OCI-LY7 (cell line): ENCODE measurements at regions not wholly inside any gene's neighbourhood (a gene's known extent, or its start where the extent isn't known, plus 50 kb on each side); places are given as distances from the start of the nearest gene placed in this dataset.

ENCODE experiments used
- EZH2phosphoT487 ChIP-seq: fragments of 200-600 bp; sonication (generic); IDR thresholded peaks from 2 replicates; pipeline ENCODE4 v1.6.1; 2018; ENCODE audit warnings: low read depth, borderline replicate concordance, mild to moderate bottlenecking, mixed run types, antibody characterized with exemption, low read length, moderate library complexity, mixed read lengths
- TF ChIP-seq, protein P1 (sequence below): fragments of 200-600 bp; sonication (generic); conservative IDR thresholded peaks from 2 replicates; pipeline ENCODE4 v1.5.1; 2014; ENCODE audit warnings: mild to moderate bottlenecking, antibody characterized with exemption, low read length, moderate library complexity, mixed read lengths

DNA sequence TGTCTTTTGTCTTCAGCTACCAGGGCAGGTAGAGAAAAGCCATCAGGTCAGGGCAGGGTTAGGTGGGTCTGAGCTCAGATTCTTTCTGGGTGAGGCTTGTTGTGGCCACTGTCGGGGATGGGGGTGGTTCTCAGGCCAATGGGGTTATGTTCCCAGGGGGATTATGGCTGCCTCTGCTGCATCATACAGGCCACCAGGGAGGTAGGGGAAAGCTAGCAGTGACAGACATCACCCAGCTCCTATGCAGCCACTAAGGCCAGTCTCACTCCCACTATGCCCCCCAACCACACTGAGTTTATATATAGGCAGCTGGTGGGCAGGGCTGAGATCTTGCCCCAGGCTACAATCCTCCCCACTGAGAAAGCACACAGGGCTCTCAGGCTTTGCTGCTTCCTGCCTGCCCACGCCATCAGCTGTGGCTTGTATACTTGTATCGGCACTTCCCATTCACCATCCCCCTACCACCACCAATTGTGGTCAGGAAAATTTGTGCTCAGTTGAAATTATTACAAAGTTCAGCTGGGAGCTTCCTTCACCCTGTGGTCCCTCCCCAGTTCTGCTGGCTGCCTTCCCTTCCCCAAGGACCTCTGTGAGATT, 72.6 kb upstream of the PTPN13 start:
- TF ChIP-seq, protein P1, sequence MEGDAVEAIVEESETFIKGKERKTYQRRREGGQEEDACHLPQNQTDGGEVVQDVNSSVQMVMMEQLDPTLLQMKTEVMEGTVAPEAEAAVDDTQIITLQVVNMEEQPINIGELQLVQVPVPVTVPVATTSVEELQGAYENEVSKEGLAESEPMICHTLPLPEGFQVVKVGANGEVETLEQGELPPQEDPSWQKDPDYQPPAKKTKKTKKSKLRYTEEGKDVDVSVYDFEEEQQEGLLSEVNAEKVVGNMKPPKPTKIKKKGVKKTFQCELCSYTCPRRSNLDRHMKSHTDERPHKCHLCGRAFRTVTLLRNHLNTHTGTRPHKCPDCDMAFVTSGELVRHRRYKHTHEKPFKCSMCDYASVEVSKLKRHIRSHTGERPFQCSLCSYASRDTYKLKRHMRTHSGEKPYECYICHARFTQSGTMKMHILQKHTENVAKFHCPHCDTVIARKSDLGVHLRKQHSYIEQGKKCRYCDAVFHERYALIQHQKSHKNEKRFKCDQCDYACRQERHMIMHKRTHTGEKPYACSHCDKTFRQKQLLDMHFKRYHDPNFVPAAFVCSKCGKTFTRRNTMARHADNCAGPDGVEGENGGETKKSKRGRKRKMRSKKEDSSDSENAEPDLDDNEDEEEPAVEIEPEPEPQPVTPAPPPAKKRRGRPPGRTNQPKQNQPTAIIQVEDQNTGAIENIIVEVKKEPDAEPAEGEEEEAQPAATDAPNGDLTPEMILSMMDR: no peak
- no peak for TF ChIP-seq EZH2phosphoT487
